Endothelial cell of umbilical vein (primary cell): ENCODE measurements at regions not wholly inside any gene's neighbourhood (a gene's known extent, or its start where the extent isn't known, plus 50 kb on each side); places are given as distances from the start of the nearest gene placed in this dataset.

Experiments
- BruUV-seq: library from RNA; stranded (reverse); fragments of 400-500 nt; replicated peaks from 2 replicates; lab custom pipeline; 2021; lab: Mats Ljungman, UMichigan
- CTCF ChIA-PET: fragments of 300-600, 350-600 bp; sonication (Branson Sonifier 250); formaldehyde crosslinking; loops from one replicate; lab custom pipeline; 2021; ENCODE audit warnings: antibody characterized with exemption, inconsistent platforms; lab: Charles Lee
- POLR2A ChIA-PET: fragments of 300-600, 350-600 bp; sonication (Branson Sonifier 250); formaldehyde crosslinking; loops from one replicate; lab custom pipeline; 2021; ENCODE audit warnings: antibody characterized with exemption, inconsistent platforms; lab: Charles Lee
- DNase-seq: peaks from one replicate; pipeline ENCODE4 v3.0.0-alpha.2; 2011; ENCODE audit warnings: low read depth, low spot score
- FAIRE-seq: peaks from 2 replicates; lab custom pipeline; 2011; peaks lifted over from hg19 to GRCh38; lab: Jason Lieb, UNC
- H2AFZ ChIP-seq: 2 replicates; pipeline ENCODE4 v1.6.0; 2012; ENCODE audit warnings: low read depth, low read length, control low read depth, inconsistent platforms
- H3K27ac ChIP-seq: 2 replicates; pipeline ENCODE4 v1.5.1; 2011; ENCODE audit warnings: low read depth, mild to moderate bottlenecking, control low read depth, low read length, moderate library complexity; ENCODE audit not compliant: insufficient read depth
- H3K27me3 ChIP-seq, 2 experiments: 2 replicates each; pipeline versions ENCODE4 v1.6.0 to v1.6.1; 2011; ENCODE audit warnings: low read length in 2 of 2, mixed read lengths in 1 of 2; ENCODE audit not compliant: control insufficient read depth in 2 of 2, insufficient read depth in 2 of 2
- H3K36me3 ChIP-seq, 2 experiments: 2 replicates in 1 of 2; 3 replicates in 1 of 2; pipeline ENCODE4 v1.5.1; 2011; ENCODE audit warnings: low read length in 2 of 2, mild to moderate bottlenecking in 1 of 2, moderate library complexity in 1 of 2; ENCODE audit not compliant: control insufficient read depth in 2 of 2, insufficient read depth in 2 of 2; ENCODE audit errors: extremely low read depth in 1 of 2
- H3K4me1 ChIP-seq: 3 replicates; pipeline ENCODE4 v1.5.1; 2011; ENCODE audit warnings: mild to moderate bottlenecking, low read length; ENCODE audit not compliant: control insufficient read depth, insufficient read depth; ENCODE audit errors: extremely low read depth
- H3K4me2 ChIP-seq: 2 replicates; pipeline ENCODE4 v1.6.1; 2011; ENCODE audit warnings: low read length, control low read depth, mixed read lengths; ENCODE audit not compliant: insufficient read depth
- H3K4me3 ChIP-seq, 3 experiments: fragments of 200-600 bp in 1 of 3; sonication (generic), shearing (Covaris generic) in 1 of 3; replicated peaks in 1 of 3; 2 replicates each; pipeline ENCODE4 v1.5.1; 2011 to 2016; ENCODE audit warnings: control low read depth in 3 of 3, low read length in 3 of 3, mild to moderate bottlenecking in 2 of 3, inconsistent platforms in 1 of 3, low read depth in 1 of 3, moderate library complexity in 1 of 3; ENCODE audit not compliant: insufficient read depth in 1 of 3
- H3K79me2 ChIP-seq: 2 replicates; pipeline ENCODE4 v1.6.0; 2012; ENCODE audit warnings: low read length, inconsistent platforms; ENCODE audit not compliant: control insufficient read depth, insufficient read depth
- H3K9ac ChIP-seq: replicated peaks from 2 replicates; pipeline ENCODE3; 2011; ENCODE audit warnings: low read length, control low read depth; ENCODE audit not compliant: insufficient read depth; ENCODE audit errors: extremely low read depth
- H3K9me1 ChIP-seq: replicated peaks from 3 replicates; pipeline ENCODE4 v1.6.0; 2011; ENCODE audit warnings: mild to moderate bottlenecking, low read length; ENCODE audit not compliant: control insufficient read depth, insufficient read depth; ENCODE audit errors: extremely low read depth
- H3K9me3 ChIP-seq: replicated peaks from 2 replicates; pipeline ENCODE4 v1.5.1; 2012; ENCODE audit warnings: low read length, inconsistent platforms; ENCODE audit not compliant: control insufficient read depth, insufficient read depth
- H4K20me1 ChIP-seq: replicated peaks from 2 replicates; pipeline ENCODE3; 2011; ENCODE audit warnings: mild to moderate bottlenecking, low read length; ENCODE audit not compliant: control insufficient read depth, insufficient read depth; ENCODE audit errors: extremely low read depth
- EZH2 ChIP-seq: IDR thresholded peaks from 2 replicates; pipeline ENCODE4 v1.6.1; 2012; ENCODE audit warnings: borderline replicate concordance, low read depth, mild to moderate bottlenecking, moderate library complexity, low read length, inconsistent platforms; ENCODE audit not compliant: severe bottlenecking
- FOS ChIP-seq: IDR thresholded peaks from 2 replicates; pipeline ENCODE4 v1.6.1; 2011; ENCODE audit warnings: mild to moderate bottlenecking, low read length, moderate library complexity, borderline replicate concordance; ENCODE audit not compliant: insufficient read depth
- GATA2 ChIP-seq: IDR thresholded peaks from 2 replicates; pipeline ENCODE4 v1.7.0; 2011; ENCODE audit warnings: low read depth, mild to moderate bottlenecking, moderate library complexity, mixed read lengths, low read length; ENCODE audit not compliant: insufficient read length, insufficient read depth
- JUN ChIP-seq: IDR thresholded peaks from 2 replicates; pipeline ENCODE4 v1.6.1; 2011; ENCODE audit warnings: borderline replicate concordance, low read depth; ENCODE audit not compliant: insufficient read length, insufficient read depth
- MYC ChIP-seq: IDR thresholded peaks from one replicate; pipeline ENCODE4 v1.6.1; 2011; ENCODE audit warnings: mild to moderate bottlenecking, low read depth, low read length
- POLR2A ChIP-seq: IDR thresholded peaks from 2 replicates; pipeline ENCODE4 v1.6.1; 2012; ENCODE audit warnings: low read depth, mild to moderate bottlenecking, control low read depth, low read length
- POLR2AphosphoS5 ChIP-seq: IDR thresholded peaks from 2 replicates; pipeline ENCODE4 v1.6.1; 2012; ENCODE audit warnings: low read depth, mild to moderate bottlenecking, control low read depth, low read length, moderate library complexity; ENCODE audit not compliant: insufficient read depth
- dilution Hi-C: fragments of 300-500 bp; cut with MboI; formaldehyde crosslinking; loops from one replicate; pipeline ENCODE4 v1.15.0; 2019; ENCODE audit warnings: low sequenced_read_pairs; ENCODE audit not compliant: extremely low pct_ligation_motif_present
- intact Hi-C: fragments of 100-400 bp; cut with micrococcal nuclease; formaldehyde crosslinking; loops from one replicate; pipeline ENCODE4 v1.10.0; 2022
- TF ChIP-seq, protein P1 (sequence below), 2 donors: IDR thresholded peaks; 1 replicate in 1 of 2; 2 replicates in 1 of 2; pipeline ENCODE4 v1.5.1; 2011; ENCODE audit warnings: low read length in 2 of 2, mild to moderate bottlenecking in 2 of 2, moderate library complexity in 2 of 2, control low read depth in 1 of 2, inconsistent platforms in 1 of 2, low read depth in 1 of 2; ENCODE audit not compliant: insufficient read depth in 1 of 2; ENCODE audit errors: extremely low read depth in 1 of 2
- TF ChIP-seq, protein P2 (sequence below): IDR thresholded peaks from 2 replicates; pipeline ENCODE4 v1.6.1; 2011; ENCODE audit not compliant: insufficient read depth, insufficient read length

DNA sequence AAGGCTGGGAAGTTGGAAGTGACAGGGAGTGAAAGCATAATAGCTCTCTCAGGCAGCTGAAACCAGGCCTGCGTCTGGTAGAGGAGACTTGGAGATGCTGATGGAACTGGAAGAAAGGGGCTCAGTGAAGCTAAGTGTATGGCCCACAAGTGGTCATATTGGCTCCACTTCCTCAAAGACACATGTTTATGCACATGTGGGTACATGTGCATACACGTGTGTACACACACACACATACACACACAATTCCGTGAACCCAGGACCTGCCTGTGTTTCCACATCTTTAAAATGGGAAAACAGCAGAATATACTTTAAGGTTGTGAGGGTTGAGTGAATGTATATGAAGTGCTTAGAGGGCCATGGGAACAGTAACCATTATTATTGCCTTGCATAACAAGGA lies 160.9 kb downstream of the ARL6IP6 start:
- intact Hi-C loops (no loop called here), dilution Hi-C loops (no loop called here)
- H3K9me1 ChIP-seq = no peaks in the 10 kb centered on the region
- no peaks in the 10 kb centered on the region for H3K9me3 ChIP-seq
- DNase-seq (no peak), FAIRE-seq (no peak)
- H3K27me3 ChIP-seq = no peaks in the 10 kb centered on the region
- H4K20me1 ChIP-seq = no peaks in the 10 kb centered on the region
- H2AFZ ChIP-seq = no peak overlapping the region
- CTCF ChIA-PET = no interaction called here
- no peak overlapping the region for H3K9ac ChIP-seq
- POLR2A ChIA-PET = no interaction called here
- no peaks in the 10 kb centered on the region for H3K4me1 ChIP-seq
- H3K4me3 ChIP-seq = no peak overlapping the region
- H3K79me2 ChIP-seq = no peaks in the 10 kb centered on the region
- no peak overlapping the region for H3K4me2 ChIP-seq
- BruUV-seq = no TSS peak
- no peak overlapping the region for H3K27ac ChIP-seq
- TF ChIP-seq POLR2A (no peak), EZH2 (no peak), GATA2 (no peak), POLR2AphosphoS5 (no peak), FOS (no peak), JUN (no peak), MYC (no peak)
- TF ChIP-seq, protein P1, sequence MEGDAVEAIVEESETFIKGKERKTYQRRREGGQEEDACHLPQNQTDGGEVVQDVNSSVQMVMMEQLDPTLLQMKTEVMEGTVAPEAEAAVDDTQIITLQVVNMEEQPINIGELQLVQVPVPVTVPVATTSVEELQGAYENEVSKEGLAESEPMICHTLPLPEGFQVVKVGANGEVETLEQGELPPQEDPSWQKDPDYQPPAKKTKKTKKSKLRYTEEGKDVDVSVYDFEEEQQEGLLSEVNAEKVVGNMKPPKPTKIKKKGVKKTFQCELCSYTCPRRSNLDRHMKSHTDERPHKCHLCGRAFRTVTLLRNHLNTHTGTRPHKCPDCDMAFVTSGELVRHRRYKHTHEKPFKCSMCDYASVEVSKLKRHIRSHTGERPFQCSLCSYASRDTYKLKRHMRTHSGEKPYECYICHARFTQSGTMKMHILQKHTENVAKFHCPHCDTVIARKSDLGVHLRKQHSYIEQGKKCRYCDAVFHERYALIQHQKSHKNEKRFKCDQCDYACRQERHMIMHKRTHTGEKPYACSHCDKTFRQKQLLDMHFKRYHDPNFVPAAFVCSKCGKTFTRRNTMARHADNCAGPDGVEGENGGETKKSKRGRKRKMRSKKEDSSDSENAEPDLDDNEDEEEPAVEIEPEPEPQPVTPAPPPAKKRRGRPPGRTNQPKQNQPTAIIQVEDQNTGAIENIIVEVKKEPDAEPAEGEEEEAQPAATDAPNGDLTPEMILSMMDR (IDR thresholded peaks at IDR 0.05; ENCODE audit: extremely low read depth in 1 of 2, insufficient read depth in 1 of 2, low read depth in 1 of 2, low read length in 2 of 2) = no peak
- TF ChIP-seq, protein P2, sequence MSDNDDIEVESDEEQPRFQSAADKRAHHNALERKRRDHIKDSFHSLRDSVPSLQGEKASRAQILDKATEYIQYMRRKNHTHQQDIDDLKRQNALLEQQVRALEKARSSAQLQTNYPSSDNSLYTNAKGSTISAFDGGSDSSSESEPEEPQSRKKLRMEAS = no peak
- no peaks in the 10 kb centered on the region for H3K36me3 ChIP-seq
